Neural cell (in vitro differentiated cells): ENCODE measurements at regions not wholly inside any gene's neighbourhood (a gene's known extent, or its start where the extent isn't known, plus 50 kb on each side); places are given as distances from the start of the nearest gene placed in this dataset.

Source experiments
- EP300 ChIP-seq: fragments of 450-650 bp; conservative IDR thresholded peaks from 2 replicates; pipeline ENCODE4 v1.6.1; 2014; ENCODE audit warnings: antibody characterized with exemption, mild to moderate bottlenecking, moderate library complexity; ENCODE audit not compliant: poor library complexity, severe bottlenecking
- EZH2 ChIP-seq: fragments of 200-600, 300-800 bp; shearing (Covaris generic), sonication (generic); IDR thresholded peaks from 2 replicates; pipeline ENCODE4 v1.6.1; 2014; ENCODE audit warnings: antibody characterized with exemption, low read length, borderline replicate concordance, mild to moderate bottlenecking; ENCODE audit not compliant: insufficient read depth, poor library complexity, severe bottlenecking
- MXI1 ChIP-seq: fragments of 450-650 bp; conservative IDR thresholded peaks from 2 replicates; pipeline ENCODE4 v1.6.1; 2014; ENCODE audit warnings: antibody characterized with exemption, mild to moderate bottlenecking; ENCODE audit not compliant: poor library complexity, severe bottlenecking
- POLR2AphosphoS5 ChIP-seq: IDR thresholded peaks from 2 replicates; pipeline ENCODE4 v1.6.1; 2012
- RAD21 ChIP-seq: fragments of 450-650 bp; conservative IDR thresholded peaks from 2 replicates; pipeline ENCODE4 v1.6.1; 2014; ENCODE audit warnings: antibody characterized with exemption, mild to moderate bottlenecking, moderate library complexity
- SMC3 ChIP-seq: fragments of 450-650 bp; conservative IDR thresholded peaks from 2 replicates; pipeline ENCODE4 v1.6.1; 2014; ENCODE audit warnings: antibody characterized with exemption, mild to moderate bottlenecking, moderate library complexity; ENCODE audit not compliant: poor library complexity
- TAF1 ChIP-seq: IDR thresholded peaks from 2 replicates; pipeline ENCODE4 v1.6.1; 2012; ENCODE audit warnings: low read depth
- TF ChIP-seq, protein P1 (sequence below): fragments of 450-650 bp; IDR thresholded peaks from 2 replicates; pipeline ENCODE4 v1.5.1; 2014; ENCODE audit warnings: antibody characterized with exemption, mild to moderate bottlenecking, moderate library complexity; ENCODE audit not compliant: poor library complexity, severe bottlenecking
- TF ChIP-seq, protein P2 (sequence below): IDR thresholded peaks from 2 replicates; pipeline ENCODE4 v1.6.1; 2012; ENCODE audit warnings: borderline replicate concordance

DNA sequence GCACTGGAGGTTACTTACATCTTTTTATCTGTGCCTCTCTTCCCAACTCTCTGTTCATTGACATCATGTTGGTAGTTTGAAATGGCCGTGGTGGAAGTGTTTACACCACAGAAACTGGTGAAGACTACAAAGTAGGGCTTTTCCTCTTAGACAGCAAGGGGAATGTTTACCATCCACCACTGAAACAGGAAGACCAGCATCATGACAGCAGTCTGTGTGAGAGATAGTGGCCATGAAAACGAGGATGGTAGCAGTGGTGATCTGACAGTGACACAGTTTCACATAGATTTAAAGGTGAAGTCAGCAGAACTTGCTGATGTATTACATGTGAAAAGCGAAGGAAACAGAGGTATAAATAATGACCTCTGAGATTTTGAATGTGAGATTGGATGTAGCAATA is 115.7 kb downstream of the CCDC71L start:
- TF ChIP-seq POLR2AphosphoS5: no peak
- TF ChIP-seq, protein P1, sequence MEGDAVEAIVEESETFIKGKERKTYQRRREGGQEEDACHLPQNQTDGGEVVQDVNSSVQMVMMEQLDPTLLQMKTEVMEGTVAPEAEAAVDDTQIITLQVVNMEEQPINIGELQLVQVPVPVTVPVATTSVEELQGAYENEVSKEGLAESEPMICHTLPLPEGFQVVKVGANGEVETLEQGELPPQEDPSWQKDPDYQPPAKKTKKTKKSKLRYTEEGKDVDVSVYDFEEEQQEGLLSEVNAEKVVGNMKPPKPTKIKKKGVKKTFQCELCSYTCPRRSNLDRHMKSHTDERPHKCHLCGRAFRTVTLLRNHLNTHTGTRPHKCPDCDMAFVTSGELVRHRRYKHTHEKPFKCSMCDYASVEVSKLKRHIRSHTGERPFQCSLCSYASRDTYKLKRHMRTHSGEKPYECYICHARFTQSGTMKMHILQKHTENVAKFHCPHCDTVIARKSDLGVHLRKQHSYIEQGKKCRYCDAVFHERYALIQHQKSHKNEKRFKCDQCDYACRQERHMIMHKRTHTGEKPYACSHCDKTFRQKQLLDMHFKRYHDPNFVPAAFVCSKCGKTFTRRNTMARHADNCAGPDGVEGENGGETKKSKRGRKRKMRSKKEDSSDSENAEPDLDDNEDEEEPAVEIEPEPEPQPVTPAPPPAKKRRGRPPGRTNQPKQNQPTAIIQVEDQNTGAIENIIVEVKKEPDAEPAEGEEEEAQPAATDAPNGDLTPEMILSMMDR: no peak
- TF ChIP-seq EZH2: no peak
- TF ChIP-seq RAD21: no peak
- no peak for TF ChIP-seq TAF1
- TF ChIP-seq, protein P2, sequence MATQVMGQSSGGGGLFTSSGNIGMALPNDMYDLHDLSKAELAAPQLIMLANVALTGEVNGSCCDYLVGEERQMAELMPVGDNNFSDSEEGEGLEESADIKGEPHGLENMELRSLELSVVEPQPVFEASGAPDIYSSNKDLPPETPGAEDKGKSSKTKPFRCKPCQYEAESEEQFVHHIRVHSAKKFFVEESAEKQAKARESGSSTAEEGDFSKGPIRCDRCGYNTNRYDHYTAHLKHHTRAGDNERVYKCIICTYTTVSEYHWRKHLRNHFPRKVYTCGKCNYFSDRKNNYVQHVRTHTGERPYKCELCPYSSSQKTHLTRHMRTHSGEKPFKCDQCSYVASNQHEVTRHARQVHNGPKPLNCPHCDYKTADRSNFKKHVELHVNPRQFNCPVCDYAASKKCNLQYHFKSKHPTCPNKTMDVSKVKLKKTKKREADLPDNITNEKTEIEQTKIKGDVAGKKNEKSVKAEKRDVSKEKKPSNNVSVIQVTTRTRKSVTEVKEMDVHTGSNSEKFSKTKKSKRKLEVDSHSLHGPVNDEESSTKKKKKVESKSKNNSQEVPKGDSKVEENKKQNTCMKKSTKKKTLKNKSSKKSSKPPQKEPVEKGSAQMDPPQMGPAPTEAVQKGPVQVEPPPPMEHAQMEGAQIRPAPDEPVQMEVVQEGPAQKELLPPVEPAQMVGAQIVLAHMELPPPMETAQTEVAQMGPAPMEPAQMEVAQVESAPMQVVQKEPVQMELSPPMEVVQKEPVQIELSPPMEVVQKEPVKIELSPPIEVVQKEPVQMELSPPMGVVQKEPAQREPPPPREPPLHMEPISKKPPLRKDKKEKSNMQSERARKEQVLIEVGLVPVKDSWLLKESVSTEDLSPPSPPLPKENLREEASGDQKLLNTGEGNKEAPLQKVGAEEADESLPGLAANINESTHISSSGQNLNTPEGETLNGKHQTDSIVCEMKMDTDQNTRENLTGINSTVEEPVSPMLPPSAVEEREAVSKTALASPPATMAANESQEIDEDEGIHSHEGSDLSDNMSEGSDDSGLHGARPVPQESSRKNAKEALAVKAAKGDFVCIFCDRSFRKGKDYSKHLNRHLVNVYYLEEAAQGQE: no peak
- no peak for TF ChIP-seq EP300
- no peak for TF ChIP-seq MXI1
- no peak for TF ChIP-seq SMC3
